ENCODE measurements at regions not wholly inside any gene's neighbourhood (a gene's known extent, or its start where the extent isn't known, plus 50 kb on each side); places are given as distances from the start of the nearest gene placed in this dataset.

- TF ChIP-seq MAX (IDR thresholded peaks at IDR 0.05; ENCODE audit: low read depth, low read length) (no peak), CTCF (IDR thresholded peaks at IDR 0.05; ENCODE audit: low read depth, low read length) (no peak), POLR2A (IDR thresholded peaks at IDR 0.05; ENCODE audit: extremely low read depth, insufficient read length) (no peak)
Observed at GRCh38 chr14:71716041-71716772, 216.0 kb upstream of the RGS6 start.

All from NB4 (cell line).